GM19395 (cell line): ENCODE measurements at regions not wholly inside any gene's neighbourhood (a gene's known extent, or its start where the extent isn't known, plus 50 kb on each side); places are given as distances from the start of the nearest gene placed in this dataset.
"Not testable (repeated sequence)": the region's sequence is repeated elsewhere in the genome, so short reads cannot be mapped to it uniquely, and the experiment has no call there.

Experiments
- ATAC-seq: cut with Tn5 transposase; IDR thresholded peaks from one replicate; pipeline ENCODE4 v1.9.1; 2021; ENCODE audit warnings: mild to moderate bottlenecking, moderate library complexity; ENCODE audit not compliant: unreplicated experiment

DNA sequence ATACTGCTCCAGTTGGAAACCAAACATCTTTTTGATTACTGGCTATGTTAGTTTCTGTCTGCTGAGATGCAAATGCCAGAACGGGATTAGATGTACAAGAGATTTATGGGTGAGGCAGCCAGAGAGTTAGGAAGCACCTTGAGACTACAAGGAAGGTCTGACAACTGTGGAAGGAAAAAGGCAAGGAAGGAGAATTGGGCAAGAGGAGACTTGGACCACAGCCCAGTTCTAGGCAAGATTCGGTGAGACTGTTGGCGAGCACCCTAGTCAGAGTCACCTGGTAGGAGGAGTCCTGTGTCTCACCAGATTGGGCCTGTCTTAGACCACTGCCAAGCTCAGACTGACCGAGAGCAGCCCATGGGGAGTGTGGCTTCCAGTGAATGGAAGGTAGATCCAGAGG lies 91.8 kb upstream of the F13A1 start:
- ATAC-seq = no peak

- no peak for ATAC-seq
Measured at GRCh38 chr6:6412700-6413099, 92.2 kb upstream of the F13A1 start.

- no peak for ATAC-seq
Measured at GRCh38 chr6:6414931-6415330, 94.5 kb upstream of the F13A1 start.

- no peak for ATAC-seq
Measured at GRCh38 chr6:6417475-6417874, 97.0 kb upstream of the F13A1 start.

DNA sequence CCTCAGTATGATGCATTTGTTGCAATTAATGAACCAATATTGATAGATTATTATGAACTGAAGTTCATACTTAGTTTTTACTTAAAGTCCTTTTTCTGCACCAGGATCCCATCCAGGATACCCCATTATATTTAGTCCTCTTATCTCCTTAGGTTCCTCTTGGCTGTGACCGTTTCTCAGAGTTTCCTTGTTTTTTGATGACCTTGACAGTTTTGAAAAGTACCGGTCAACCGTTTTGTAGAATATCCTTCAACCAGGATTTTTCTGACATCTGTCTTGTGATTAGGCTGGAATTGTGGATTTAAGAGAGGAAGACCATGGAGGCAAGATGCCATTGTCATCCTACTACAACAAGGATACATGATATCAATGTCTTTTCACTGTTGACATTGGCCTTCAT lies 98.0 kb upstream of the F13A1 start:
- ATAC-seq = no peak

- ATAC-seq = no peak
Measured at GRCh38 chr6:6420107-6420506, 99.6 kb upstream of the F13A1 start.

- no peak for ATAC-seq
Measured at GRCh38 chr6:6434151-6434550, 113.7 kb upstream of the F13A1 start.

DNA sequence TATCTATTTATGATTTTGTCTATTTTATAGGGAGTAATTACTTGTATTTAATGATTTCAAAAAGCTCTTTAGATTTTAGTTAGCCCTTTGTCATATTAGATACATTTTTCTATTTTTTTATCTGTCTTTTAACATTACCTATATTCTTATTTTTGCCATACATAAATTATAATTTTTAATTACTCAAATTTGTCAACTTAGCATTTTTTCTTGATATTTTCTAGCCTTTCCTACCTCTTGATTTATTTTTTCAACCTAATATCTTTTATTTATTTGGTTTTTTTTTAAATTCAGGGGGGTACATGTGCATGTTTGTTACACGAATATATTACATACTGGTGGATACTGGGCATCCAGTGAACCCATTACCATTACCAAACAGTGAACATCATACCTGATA lies 114.3 kb upstream of the F13A1 start:
- no peak for ATAC-seq

GRCh38 chr6:6436366-6436765 lies 115.9 kb upstream of the F13A1 start:
- no peak for ATAC-seq

GRCh38 chr6:6436946-6437345 lies 116.5 kb upstream of the F13A1 start:
- no peak for ATAC-seq

DNA sequence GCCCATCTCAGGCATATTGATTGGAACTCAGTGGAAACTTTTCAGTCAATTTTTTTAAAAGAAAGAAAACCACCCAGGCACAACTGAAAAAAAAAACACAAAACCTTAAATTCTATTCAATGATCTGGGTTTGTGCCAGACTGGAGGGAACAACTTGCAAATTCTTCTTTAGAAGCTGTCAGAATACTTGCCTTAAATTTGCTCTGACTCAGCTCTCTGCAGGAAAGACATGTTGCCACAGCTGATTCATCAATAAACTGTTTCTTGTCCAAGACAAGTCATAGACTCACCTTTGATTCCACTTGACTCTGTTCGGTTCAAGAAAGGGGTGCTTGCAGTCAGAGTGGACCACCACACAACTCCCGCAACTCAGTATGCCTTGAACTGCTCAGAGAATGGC lies 117.8 kb upstream of the F13A1 start:
- no peak for ATAC-seq

DNA sequence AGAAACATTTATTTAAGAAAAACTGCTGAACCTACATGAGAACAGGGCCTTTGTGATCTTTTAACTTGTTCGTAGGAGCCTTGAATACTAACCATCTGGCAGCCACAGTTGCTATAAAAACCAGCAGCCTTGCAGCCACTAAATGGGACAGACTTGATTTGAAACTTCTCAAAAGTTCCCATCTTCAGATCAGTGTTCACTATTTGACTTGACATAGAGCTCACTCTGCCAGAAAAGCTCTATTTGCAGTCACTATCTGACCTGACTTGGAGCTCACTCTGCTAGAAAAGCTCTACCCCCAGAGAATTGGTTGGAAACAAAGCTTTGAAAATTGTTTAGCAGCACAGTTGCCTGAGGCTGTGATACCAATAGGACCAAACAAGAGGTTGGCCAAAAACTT lies 119.3 kb upstream of the F13A1 start:
- ATAC-seq = no peak

DNA sequence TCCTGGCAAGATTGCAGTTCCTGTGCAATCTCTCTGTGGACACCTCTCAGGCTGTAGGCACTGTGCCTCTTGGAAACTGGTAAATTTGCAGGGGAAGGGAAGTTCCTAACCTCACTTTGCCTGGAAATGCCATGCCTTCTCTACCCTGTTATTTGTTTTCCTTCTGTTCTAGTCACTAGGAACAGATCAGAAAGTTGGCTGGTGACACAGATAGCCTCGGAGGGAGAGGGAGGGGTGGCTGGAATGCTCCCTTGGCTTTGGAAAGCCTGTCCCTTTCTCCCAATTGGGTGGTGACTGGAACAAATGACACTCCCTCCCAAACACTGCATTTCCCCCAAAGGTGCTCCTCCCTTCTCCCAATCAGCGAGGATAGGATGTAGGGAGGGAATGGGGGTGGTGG lies 131.5 kb upstream of the F13A1 start:
- no peak for ATAC-seq

- no peak for ATAC-seq
Measured at GRCh38 chr6:6453186-6453585, 132.7 kb upstream of the F13A1 start.

GRCh38 chr6:6455272-6455671 lies 133.2 kb upstream of the LY86 start:
- no peak for ATAC-seq

GRCh38 chr6:6458172-6458571 lies 130.3 kb upstream of the LY86 start:
- no peak for ATAC-seq

DNA sequence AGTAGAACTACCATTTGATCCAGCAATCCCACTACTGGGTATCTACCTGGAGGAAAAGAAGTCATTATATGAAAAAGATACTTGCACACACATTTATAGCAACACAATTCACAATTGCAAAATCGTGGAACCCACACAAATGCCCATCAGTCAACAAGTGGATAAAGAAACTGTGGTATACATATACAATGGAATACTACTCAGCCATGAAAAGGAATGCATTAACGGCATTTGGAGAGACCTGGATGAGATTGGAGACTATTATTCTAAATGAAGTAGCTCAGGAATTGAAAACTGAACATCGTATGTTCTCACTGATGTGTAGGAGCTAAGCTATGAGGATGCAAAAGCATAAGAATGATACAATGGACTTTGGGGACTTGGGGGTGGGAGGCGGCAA lies 128.6 kb upstream of the LY86 start:
- not testable (repeated sequence) for ATAC-seq

DNA sequence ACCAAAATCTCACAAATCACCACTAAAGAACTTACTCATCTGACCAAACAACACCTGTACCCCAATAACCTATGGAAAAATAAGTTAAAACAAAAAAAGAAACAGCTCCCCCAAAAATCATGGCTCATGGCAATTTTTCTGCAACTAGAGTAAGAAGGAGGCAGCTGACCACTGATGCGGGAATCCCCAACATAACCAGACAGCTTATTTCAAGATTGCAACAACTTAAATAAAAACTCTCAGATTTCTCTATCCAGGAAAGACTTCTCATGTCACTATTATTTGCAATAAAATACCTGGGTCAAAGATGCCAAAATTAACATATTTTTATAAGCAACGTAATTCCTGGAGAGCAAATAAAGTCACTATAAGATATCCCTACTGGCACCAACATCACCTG lies 128.1 kb upstream of the LY86 start:
- ATAC-seq = no peak

DNA sequence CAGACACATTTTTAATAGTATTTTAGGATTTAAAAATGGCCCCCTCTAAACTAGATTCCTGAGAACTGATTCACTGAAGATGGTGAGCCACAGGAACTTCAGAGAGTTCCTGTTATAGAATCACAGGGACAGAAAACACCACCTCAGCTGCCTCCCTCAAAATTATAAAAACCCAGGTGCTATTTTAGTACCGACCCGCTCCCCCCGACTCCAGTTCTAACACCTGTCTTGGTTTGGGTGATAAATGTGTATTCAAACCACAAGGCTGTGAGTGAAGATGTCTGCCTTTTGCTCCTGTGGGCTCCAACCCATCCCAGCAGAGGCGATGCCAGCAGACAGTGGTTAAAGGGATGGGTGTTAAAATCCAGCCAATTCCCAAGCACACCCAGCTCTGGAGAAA lies 127.4 kb upstream of the LY86 start:
- ATAC-seq = no peak

- no peak for ATAC-seq
Measured at GRCh38 chr6:6466967-6467761, 121.4 kb upstream of the LY86 start.

GRCh38 chr6:6469074-6469473 lies 119.4 kb upstream of the LY86 start:
- ATAC-seq = no peak

GRCh38 chr6:6470123-6470522 lies 118.4 kb upstream of the LY86 start:
- ATAC-seq = no peak

- no peak for ATAC-seq
Measured at GRCh38 chr6:6471276-6471675, 117.2 kb upstream of the LY86 start.
